ENCODE measurements at regions not wholly inside any gene's neighbourhood (a gene's known extent, or its start where the extent isn't known, plus 50 kb on each side); places are given as distances from the start of the nearest gene placed in this dataset.
A peak's percentile ranks its signal among the peaks of the same experiment; 100 is the strongest.

DNA sequence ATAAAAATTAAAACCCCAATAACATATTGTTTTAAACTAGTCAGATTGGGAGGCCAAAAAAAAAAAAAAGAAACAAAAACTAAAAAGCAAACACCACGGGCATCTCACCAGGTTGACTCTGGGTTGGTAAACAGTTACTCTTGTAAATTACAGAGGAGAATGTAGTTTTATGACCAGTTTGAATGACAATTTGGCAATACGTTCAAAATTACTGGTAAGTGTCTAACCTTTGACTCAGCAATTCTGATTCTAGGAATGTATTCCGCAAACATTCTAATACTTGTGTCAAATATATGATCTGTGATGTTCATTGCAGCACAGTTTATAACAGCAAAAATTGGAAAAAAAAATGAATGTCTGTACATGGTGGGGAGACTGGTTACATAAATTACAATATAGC, 1376.0 kb downstream of the TBC1D22A start:
- DNase-seq: no peak

DNA sequence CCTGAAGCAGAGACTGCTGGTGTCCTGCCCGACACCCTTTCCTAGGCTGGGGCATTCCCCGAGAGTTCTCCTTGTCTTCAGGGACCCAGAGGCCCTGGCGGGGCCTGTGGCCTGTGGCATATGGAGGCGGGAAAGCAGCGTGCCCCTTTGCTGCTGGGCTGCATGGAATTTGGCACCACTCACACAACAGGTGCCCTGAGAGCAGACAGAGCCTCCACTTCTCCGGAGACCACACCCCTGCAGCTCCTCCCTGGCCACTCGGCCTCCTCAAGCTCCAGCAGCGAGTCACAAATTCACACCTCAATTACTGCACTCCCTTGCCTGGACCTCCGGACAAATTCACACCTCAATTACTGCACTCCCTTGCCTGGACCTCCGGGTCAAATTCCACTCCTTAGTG, 1375.2 kb downstream of the TBC1D22A start:
- no peak for DNase-seq

DNA sequence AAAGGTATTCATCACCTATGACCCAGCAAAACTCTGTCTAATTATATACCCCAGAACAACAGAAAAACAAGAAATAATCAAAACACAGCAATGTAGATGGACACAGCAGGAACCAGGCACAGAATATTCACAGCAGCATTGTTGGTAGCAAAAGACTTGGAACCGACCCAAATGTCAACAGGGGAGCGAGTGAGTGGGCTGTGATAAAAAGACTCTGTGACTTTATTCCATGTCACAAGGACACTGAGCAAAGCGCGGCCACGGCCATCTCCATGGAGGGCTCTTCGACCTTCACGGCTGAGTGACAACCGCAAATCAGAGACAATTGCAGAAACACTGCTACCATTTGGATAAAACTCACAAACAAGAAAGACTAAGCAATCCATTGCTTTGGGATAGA, 1373.1 kb downstream of the TBC1D22A start:
- no peak for DNase-seq

DNA sequence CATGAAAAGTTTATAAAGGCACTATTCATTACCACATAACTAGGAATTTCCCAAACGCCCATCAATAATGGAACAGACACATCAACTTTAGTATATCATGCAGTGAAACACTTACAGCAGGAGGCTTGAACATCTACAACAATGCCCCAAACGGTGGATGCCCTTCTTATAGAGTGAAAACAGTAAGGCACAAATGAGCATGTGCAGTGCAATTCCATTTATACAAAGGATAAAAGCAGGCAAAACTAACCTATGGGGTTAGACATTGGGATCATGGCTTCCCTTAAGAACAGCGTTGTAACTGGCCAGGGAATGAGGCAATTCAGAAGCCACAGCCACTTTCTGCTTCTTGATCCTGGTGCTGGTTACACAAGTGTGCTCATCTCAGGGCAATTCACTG, 1363.0 kb downstream of the TBC1D22A start:
- no peak for DNase-seq

DNA sequence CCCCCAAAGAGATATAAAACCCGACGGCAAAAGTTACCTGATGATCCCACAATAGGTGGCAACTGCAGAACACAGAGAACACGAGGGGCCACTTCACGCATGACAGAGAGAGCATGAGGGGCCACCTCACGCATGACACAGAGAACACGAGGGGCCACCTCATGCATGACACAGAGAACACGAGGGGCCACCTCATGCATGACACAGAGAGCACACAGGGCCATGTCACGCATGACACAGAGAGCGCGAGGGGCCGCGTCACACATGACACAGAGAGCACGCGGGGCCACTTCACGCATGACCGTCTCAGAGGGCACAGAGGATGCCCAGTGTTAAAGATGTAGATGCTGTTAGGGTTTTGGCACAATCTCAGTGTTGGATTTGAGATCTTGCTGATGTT, 1359.5 kb downstream of the TBC1D22A start:
- DNase-seq: no peak

DNA sequence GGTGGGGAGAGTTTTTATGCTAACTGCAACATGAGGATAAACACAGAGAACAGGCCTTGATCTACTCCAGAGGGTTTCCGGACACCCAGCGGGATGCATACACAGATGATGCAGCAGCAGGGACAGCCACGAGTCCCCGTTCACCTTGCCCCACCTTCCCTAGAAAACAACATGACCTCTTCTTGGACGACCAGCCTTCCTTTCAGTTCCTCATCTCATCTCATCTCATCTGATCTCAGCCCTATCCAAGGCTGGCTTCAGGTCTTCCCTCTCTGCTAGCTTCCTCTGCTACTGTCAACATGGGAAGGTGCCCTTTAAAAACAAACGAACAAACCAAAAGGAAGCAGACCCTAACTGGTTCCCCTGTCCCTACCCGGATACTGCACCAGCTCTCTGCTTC, 1356.2 kb downstream of the TBC1D22A start:
- no peak for DNase-seq

DNA sequence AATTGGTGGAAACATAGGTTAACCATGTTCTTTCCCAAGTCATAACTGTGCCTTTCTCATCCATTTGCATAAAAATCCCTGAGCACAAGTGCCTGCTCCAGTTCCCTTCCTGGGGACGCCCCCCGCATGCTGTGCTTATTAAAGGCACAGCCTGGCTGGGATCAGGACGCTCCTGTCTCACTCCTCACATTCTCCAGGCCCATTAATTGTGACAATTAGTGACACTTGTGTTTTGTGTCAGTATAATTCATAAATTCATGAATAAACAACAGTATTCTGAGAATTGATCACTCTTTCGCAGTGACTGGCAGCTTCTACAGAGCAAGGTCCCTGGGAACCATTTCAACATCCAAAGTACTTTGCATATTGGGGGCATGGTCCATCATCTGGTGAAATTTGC, 1354.4 kb downstream of the TBC1D22A start:
- DNase-seq: no peak

DNA sequence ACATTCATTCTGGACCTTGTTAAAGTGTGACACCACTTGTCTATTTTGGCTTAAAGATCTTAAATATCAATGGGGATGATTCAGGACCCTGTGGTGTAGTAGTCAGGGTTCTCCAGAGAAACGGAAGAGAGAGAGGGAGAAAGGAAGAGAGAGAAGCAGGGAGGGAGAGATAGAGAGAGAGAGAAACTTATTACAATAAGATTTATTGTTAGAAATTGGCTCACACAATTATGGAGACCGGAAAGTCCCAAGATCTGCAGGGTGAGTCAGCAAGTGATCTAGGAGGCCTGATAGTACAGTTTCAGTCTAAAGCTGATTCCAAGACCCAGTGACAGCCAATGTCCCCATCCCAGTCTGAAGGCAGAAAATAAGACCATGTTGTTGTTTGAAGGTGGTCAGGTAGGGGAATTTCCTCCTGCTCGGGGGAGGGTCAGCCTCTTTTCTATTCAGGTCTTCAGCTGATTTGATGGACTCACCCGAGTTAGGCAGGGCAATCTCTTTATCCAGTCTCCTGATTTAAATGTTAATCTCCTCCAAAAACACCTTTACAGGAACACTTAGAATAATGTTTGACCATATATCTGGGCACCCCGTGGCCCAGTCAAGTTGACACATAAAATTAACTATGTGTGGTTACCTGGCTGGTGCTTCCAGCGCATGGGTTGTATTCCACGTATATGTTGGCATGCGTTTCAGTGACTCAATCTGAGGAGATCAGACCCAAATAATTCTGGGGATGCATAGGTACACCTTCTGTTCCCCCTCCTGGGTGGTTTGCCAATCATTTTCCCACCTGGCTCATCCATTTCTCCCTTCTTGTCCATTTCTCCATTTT, 1350.5 kb downstream of the TBC1D22A start:
- no peak for DNase-seq

DNA sequence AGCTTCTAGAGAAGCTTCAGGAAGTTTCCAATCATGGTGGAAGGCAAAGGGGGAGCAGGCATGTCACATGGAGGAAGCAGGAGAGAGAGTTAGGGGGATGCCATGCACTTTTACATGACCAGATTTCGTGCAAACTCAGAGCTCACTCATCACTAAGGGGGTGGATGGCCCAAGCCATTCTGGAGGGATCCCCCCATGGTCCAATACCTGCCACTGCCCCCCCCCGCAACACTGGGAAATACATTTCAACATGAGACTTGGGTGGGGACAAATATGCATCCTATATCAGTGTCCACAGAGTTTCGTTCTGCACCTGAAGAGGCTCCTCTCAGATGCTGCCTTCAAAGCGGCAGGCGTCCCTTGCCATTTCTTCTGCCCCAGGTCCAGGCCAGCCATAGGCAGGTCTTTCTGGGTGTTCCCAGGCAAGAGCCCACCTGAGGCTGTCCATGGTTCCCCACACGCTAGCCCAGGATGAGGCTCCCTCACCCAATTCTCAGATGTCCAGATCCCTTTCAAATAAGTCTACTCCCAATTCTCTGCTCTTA, 1344.3 kb downstream of the TBC1D22A start:
- no peak for DNase-seq

DNA sequence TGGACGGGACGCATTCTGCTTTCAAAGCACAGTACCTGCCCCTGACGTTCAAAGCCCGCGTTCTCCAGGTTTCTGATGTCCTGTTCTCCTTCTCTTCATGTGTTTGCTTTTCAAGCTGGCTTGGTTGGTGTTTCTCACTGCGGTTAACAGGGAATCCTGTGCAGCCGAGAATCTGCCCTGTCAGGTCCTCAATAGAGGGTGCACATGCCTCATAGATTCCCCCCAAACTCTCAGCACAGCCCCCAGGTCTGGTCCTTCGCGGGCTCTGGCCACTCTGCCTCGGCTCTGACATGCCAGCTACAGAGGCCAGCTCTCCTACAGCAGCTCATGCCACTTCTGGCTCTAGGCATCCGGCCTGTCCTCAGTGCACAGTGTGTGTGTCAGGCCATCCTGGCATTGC, 1343.8 kb downstream of the TBC1D22A start:
- DNase-seq: no peak

DNA sequence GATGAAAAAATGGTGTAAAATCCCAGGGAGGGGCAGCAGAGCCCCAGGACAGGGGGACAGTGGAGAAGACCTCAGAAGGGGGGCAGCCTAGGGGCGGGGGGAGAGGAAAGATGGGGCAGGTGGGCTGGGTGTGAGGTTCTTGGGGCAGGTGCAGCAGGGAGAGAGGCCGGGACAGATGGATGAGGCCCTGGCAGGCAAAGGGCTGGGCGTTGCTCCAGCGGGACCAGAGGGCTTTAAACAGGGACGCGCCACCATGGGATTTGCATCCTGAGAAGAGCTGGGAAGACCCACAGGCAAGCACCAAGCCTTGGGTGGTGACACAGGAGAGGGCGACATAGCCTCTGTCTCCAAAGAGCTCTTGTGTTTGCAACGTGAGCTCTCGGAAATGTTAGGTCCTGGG, 1342.8 kb downstream of the TBC1D22A start:
- DNase-seq: no peak

DNA sequence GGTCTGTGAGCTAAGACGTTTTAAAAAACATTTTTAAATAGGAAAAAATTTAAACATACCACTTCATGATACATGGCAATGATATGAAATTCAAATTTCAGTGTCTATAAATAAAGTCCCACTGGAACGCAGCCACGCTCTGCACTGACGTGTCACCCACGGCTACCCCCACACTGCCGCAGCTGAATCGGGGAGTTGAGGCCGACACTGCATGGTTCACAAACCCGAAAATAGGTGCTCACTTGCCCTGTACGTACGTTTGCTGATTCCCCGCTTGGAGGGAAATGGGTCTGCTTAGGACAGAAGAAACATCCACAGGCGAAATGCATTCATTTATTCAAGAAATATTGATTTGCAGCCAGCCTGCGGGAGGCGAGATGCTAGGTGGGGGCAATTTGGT, 1342.3 kb downstream of the TBC1D22A start:
- no peak for DNase-seq

DNA sequence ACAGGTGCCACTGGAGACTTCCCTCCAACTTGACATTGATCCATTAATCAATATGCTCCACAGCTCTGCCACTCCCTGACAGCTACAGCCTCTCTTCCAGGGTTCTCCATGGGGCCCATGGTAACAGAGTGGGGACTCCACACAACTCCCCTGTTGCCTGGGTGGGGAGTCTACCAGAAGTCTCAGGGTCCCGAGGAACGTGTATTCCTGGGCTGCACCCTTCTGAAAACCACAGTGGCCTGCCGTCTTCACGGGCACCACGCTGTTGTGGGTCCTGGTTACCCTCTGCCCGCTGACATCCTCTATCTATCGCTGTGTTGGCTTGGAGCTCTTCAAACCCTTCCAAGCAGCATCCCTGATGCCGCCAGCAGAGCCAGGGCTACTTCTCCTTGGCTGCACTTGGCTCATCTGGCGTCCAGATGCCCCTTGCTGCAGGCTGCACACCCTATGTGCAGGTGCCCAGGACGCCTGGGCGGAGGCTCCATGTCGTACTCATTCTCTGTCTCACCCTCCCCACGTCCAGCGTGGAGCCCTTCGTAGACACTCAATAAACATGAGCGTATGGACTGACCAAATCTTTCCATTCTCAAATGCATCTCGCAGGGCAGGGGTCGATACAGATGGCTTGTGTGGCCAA, 1341.8 kb downstream of the TBC1D22A start:
- DNase-seq: no peak

DNA sequence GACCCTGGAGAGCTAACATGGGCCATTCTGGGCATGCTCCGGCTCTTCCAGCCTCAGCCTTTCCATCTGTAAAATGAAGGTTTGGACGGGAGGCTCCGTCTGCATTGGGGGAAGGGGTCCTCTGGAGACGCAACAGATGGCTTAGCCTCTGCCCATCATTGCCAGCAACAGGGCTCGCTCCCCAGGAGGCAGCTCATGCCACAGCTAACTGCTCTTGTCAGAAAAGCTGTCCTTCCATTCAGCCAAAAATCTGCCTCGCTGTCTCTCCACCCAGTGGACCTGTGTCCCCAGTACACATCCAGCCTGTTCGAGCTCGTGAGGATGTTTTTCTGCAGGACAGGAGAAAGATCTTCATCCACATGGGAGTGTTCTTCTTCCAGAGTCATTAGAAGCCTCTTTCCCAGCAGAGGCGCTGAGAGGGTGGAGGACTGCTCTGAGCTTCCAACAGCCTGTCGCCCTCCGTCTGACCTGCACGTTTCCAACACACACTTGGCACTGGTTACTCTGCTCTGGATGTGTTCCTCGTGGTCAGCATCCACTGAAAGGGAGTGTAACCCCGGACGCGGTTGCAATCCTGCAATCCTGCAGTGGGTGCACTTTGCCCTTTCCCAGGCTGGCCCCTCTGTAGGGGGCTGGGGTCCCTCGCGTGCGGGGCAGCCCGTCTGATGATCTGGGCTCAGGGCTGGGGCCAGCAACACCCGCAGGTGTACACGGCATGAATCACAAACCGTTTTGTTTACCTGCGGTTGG, 1340.9 kb downstream of the TBC1D22A start:
- DNase-seq: no peak

DNA sequence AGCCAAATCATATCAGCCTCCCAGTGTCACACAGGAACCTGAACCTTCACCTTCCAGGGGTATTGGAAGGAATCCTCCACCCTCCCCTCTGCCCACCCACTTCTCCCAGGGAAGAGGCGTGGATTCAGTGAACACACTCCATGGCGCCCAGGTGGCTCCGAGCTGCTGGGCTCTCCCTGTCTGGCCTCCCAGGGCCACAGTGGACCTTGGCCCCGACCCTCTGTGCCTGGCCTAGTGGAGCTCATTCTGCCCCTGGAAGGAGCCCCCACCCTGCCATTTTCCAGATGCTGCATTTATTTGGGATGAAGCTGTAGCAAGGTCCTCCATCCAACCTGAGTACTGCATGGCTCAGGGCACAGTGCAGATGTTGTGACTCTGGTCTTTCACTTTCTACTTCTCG, 1340.1 kb downstream of the TBC1D22A start:
- no peak for DNase-seq

DNA sequence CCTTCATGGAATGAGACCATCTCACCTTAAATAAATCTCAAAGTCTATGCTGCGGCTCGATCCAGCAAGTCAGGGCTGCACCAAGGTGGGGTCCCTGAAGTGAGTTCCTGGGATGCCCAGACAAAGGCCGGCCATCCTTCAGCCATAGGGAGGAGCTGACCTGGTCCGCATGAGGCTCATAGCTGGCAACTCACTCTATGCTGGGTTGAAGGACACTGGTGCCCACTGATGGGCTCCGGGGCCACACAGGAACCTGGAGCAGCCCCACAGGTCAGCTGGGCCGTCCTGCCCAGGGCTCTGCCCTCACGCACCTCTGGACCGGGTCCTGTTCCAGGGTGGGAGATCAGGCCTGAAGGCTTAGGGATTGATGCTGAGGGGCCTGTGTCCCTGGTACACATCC, 1339.3 kb downstream of the TBC1D22A start:
- no peak for DNase-seq

DNA sequence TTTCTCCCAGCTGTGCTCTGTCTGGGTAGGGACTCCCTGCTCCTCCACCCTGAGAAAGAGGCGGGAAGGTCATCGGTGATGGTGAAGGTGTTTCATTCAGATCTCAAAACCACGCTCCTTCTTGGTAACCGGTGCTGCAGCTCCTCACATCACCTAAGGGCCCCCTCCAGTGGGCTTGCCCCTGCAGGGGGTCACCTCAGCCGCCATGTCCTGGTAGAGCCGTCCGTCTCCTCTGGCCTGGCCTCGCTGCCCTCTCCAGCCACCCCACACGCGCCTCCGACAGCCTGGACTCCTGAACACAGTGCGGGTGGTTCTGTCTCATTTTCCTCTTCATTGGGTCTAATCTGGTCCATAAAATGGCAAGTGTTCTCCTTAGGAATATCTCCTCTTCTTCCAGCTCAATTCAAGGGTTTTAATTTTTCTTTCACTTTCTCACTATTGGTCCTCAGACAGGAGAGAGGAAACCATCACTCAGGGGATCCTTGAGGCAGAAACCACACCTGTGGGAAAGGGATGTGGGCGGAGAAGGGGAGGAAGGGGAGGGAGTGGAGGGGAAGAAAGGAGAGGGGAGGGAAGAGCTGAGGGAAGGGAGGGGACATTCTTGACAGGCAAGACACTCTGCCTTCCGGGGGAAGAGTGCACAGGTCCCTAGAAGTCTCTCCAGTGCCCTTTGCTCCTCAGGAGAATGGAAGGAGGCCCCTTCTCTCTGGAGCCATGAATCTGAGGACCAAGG, 1338.4 kb downstream of the TBC1D22A start:
- DNase-seq: no peak

DNA sequence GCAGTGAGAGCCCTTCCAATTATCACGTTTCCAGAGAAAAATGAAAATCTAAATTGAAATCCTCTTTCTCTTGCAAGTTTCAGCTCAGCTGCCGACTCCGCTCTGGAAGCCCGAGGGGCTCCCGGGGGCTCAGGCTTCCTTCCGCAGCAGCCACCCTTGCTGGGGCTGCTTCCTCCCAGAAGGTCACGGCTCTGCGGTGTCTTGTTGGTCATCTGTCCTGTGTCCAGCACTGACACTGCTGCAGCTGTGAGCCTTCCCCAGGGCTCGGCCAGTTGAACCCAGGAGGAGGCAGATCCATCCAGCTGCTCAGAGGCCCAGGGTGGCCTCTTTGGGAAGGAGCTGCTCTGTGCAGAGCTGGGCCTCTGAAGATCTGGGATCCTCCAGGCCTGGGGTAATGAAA, 1337.2 kb downstream of the TBC1D22A start:
- no peak for DNase-seq

DNA sequence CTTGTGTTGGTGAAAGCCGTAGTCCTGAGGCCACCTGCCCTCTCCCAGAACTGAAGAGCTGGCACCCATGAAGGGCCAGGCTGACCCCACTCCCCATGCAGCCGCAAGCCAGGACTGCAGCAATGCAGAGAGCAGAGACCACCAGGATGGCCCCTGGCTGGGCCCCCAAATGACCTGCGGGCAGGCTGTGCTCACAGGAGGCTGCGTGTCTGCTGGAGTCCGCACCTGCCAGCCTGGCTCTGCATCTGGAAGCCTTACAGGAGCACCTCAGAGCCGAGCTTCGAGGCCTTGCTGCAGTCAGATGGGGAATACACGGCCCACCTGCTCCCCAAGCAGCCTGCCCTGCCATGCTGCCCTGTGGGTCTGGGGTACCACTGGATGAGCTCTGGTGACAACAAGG, 1336.8 kb downstream of the TBC1D22A start:
- no peak for DNase-seq

DNA sequence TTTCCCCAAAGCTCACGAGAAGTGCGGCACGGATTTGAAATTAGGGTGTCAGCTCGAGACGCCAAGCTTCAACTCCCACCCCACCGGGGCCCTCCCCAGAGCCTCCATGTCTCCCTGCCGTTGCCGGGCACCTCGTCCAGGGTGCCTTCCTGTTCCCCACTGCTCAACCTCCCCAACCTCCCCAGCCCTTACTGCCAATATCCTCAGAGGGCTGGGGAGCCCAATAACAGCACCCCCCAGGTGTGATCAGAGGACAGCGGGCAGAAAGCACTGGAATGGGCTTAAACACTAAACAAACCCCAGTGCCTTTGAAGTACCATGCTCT, 1336.4 kb downstream of the TBC1D22A start:
- DNase-seq: no peak

DNA sequence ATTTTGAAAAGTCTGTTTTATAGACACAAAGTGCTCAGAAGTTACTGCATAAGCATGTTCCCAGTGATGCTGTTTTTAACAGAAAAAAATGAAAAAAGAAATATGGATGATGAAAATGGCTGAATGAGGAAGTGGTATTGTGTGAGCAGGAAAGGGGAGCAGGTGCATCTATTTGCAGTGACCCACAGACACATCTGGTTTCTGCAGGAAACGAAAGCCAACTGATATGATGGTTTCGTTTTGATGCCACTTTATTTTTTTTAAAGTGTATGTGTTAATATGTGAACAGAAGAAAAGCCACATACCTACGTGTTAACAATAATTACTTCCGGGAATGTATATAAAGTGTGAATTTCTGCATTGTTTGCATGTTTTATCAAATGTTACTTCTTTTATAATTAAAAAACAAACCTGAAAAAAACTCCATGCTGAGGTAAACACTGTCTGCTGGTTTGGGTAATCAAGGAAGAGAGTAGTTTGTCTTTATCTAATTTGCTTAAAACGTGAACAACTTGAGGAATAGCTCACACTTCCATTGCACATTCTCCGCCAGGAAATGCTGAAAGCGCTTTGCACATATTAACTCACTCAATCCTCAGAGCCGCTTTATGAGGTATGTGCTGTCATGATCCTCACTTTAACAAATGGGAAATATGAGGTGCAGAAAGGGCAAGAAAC, 1335.9 kb downstream of the TBC1D22A start:
- peak; percentile 73 for DNase-seq

DNA sequence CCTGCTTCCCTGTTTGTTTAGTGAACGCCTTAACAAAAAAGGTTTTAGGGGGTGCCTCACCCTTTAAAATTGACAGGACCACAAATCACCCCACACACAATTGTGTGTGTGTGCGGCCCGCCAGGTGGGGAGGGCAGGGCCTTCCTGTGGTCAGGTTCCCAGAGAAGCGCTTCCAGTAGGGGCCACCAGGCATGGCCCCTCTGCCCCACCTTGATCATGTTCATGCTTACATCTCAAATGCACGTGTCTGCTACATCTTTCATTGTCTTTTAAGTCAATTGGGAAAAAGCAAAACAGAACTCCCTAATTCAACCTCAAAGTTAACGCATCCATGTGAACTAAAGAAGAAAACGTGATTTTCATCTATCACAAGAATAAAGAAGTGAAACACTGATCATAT, 1335.3 kb downstream of the TBC1D22A start:
- no peak for DNase-seq

Measured in CD4-positive, alpha-beta T cell treated with Interleukin-21 for 1 hour (primary cell).